NCI-H748 (cell line): ENCODE measurements at regions not wholly inside any gene's neighbourhood (a gene's known extent, or its start where the extent isn't known, plus 50 kb on each side); places are given as distances from the start of the nearest gene placed in this dataset.
A peak's percentile ranks its signal among the peaks of the same experiment; 100 is the strongest.

Experiments
- DNase-seq: peaks from one replicate; lab custom pipeline; 2025; ENCODE audit not compliant: unreplicated experiment; lab: John Stamatoyannopoulos, UW

- no peak for DNase-seq
These were observed 243.9 kb upstream of the CIBAR2 start for GRCh38 chr16:85356157-85356556.

- DNase-seq = no peak
These were observed 245.1 kb upstream of the CIBAR2 start for GRCh38 chr16:85357323-85357722.

GRCh38 chr16:85357924-85358505, 245.7 kb upstream of the CIBAR2 start:
- DNase-seq = peak; percentile 54

- no peak for DNase-seq
These were observed 246.5 kb upstream of the CIBAR2 start for GRCh38 chr16:85358704-85359146.

GRCh38 chr16:85359147-85359822, 247.0 kb upstream of the CIBAR2 start:
- no peak for DNase-seq

GRCh38 chr16:85360323-85361277, 248.3 kb upstream of the CIBAR2 start:
- DNase-seq = peak; percentile 96

- DNase-seq = no peak
These were observed 249.3 kb upstream of the CIBAR2 start for GRCh38 chr16:85361441-85362118.

- DNase-seq = no peak
These were observed 250.2 kb upstream of the CIBAR2 start for GRCh38 chr16:85362443-85362842.

GRCh38 chr16:85363427-85363826, 249.7 kb upstream of the GSE1 start:
- DNase-seq = no peak

GRCh38 chr16:85363881-85364280, 249.2 kb upstream of the GSE1 start:
- DNase-seq = no peak

GRCh38 chr16:85364323-85365040, 248.6 kb upstream of the GSE1 start:
- no peak for DNase-seq

GRCh38 chr16:85365120-85365519, 248.0 kb upstream of the GSE1 start:
- DNase-seq = peak; percentile 43

- DNase-seq = no peak
These were observed 246.9 kb upstream of the GSE1 start for GRCh38 chr16:85366031-85366763.

GRCh38 chr16:85367485-85367884, 245.6 kb upstream of the GSE1 start:
- no peak for DNase-seq

GRCh38 chr16:85369060-85369459, 244.1 kb upstream of the GSE1 start:
- DNase-seq = no peak

- DNase-seq = peak; percentile 32
These were observed 243.2 kb upstream of the GSE1 start for GRCh38 chr16:85369741-85370528.

- no peak for DNase-seq
These were observed 242.6 kb upstream of the GSE1 start for GRCh38 chr16:85370543-85370880.

GRCh38 chr16:85370881-85371651, 242.1 kb upstream of the GSE1 start:
- no peak for DNase-seq
